ENCODE measurements at regions not wholly inside any gene's neighbourhood (a gene's known extent, or its start where the extent isn't known, plus 50 kb on each side); places are given as distances from the start of the nearest gene placed in this dataset.
A peak's percentile ranks its signal among the peaks of the same experiment; 100 is the strongest.

DNA sequence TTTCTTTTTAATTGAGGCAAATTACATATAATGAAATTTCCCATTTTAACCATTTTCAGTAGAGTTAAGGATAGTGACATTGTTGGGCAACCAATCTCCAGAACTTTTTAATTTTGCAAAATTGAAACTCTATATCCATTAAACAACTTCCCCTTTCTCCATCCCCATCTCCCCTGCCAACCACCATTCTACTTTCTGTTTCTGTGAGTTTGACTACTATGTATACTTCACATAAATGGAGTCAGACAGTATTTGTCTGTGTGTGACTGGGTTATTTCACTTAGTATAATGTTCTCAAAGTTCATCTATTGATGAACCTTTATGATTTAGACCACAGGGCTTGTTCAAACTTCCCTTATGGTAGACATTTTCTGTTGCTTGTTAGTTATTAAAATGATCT lies 364.5 kb upstream of the MAD2L1 start:
- Histone ChIP-seq H3K4me1 (ENCODE audit: control insufficient read depth, insufficient read depth, low read length) (peaks cover 16% of the 10 kb centered on the region), H3K9me3 (ENCODE audit: control insufficient read depth, low read length) (no peaks in the 10 kb centered on the region), H3K36me3 (ENCODE audit: control insufficient read depth, insufficient read depth, low read length, severe bottlenecking) (no peaks in the 10 kb centered on the region)

DNA sequence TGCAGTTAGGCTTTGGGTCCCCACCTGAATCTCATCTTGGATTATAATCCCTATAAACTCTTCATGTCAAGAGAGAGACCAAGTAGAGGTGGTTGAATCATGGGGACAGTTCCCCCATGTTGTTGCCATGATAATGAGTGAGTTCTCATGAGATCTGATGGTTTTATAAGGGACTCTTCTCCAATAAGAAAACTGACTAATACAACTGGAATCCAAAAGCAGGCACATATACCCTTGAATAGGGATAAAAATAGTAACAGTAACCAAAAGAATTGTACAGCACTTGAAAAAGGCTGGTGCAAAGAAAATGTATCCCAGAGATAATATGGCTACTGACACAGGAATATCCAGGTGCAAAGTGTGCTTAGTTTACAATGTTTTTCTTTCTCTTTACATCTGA lies 351.5 kb upstream of the MAD2L1 start:
- Histone ChIP-seq H3K36me3 (ENCODE audit: control insufficient read depth, insufficient read depth, low read length, severe bottlenecking) (no peaks in the 10 kb centered on the region), H3K4me3 (ENCODE audit: low read length) (no peak overlapping the region), H3K9me3 (ENCODE audit: control insufficient read depth, low read length) (peaks cover 9% of the 10 kb centered on the region), H3K9ac (ENCODE audit: low read length) (no peak overlapping the region), H3K4me1 (ENCODE audit: control insufficient read depth, insufficient read depth, low read length) (no peaks in the 10 kb centered on the region), H3K27me3 (replicated peaks; ENCODE audit: control insufficient read depth, insufficient read depth, low read length) (no peaks in the 10 kb centered on the region)
- peak; percentile 19 for DNase-seq (ENCODE audit: low read depth)

More for the DNA sequence above, 364.5 kb upstream of the MAD2L1 start:
- no peak for DNase-seq (ENCODE audit: low read depth)
- Histone ChIP-seq H3K4me3 (ENCODE audit: low read length) (no peak overlapping the region), H3K9ac (ENCODE audit: low read length) (no peak overlapping the region), H3K27me3 (replicated peaks; ENCODE audit: control insufficient read depth, insufficient read depth, low read length) (no peaks in the 10 kb centered on the region)

DNA sequence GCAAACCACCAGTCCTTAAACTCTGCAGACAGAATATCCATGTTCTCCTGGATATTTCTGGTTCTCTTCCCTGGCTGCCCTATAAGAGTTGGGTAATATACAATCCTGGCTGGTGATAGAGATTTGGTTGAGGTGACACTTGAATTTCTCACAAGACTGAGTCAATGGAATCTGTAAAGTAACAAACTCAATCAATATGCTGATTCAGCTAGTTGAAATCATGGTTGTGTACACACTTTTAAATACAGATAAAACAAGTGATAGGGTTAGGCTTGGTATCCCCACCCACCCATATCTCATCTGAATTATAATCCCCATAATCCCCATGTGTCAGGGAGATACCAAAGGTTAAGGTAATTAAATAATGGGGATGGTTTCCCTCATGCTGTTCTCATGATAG lies 349.2 kb upstream of the MAD2L1 start:
- H3K36me3 ChIP-seq (ENCODE audit: control insufficient read depth, insufficient read depth, low read length, severe bottlenecking), result no peaks in the 10 kb centered on the region
- no peaks in the 10 kb centered on the region for H3K27me3 ChIP-seq (replicated peaks; ENCODE audit: control insufficient read depth, insufficient read depth, low read length)
- no peak overlapping the region for H3K4me3 ChIP-seq (ENCODE audit: low read length)
- peaks cover 11% of the 10 kb centered on the region for H3K9me3 ChIP-seq (ENCODE audit: control insufficient read depth, low read length)
- no peak for DNase-seq (ENCODE audit: low read depth)
- H3K9ac ChIP-seq (ENCODE audit: low read length), result no peak overlapping the region
- H3K4me1 ChIP-seq (ENCODE audit: control insufficient read depth, insufficient read depth, low read length), result no peaks in the 10 kb centered on the region

GRCh38 chr4:120406960-120407359 lies 340.3 kb upstream of the MAD2L1 start:
- Histone ChIP-seq H3K4me1 (ENCODE audit: control insufficient read depth, insufficient read depth, low read length) (no peaks in the 10 kb centered on the region), H3K27me3 (replicated peaks; ENCODE audit: control insufficient read depth, insufficient read depth, low read length) (no peaks in the 10 kb centered on the region), H3K4me3 (ENCODE audit: low read length) (no peak overlapping the region), H3K9me3 (ENCODE audit: control insufficient read depth, low read length) (peaks cover 30% of the 10 kb centered on the region), H3K9ac (ENCODE audit: low read length) (no peak overlapping the region), H3K36me3 (ENCODE audit: control insufficient read depth, insufficient read depth, low read length, severe bottlenecking) (no peaks in the 10 kb centered on the region)
- DNase-seq (ENCODE audit: low read depth), result no peak

DNA sequence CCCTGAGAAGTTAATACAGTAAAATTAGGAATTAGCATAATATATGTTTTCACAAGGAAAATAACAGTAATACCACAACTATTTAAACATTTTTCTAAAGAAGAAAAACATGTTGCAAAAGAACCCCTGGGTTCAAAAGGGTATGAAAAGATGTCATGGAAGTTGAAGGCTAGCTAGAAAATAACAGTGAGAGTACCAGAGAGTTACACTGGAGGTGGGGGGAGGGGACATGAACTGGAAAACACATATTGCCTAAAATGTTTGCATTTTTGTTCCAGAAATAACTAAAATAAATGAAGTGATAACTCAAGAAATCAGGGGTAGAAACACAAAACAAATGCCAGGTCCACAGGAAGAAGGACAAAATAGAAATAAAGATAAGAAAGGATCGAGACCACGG lies 336.6 kb upstream of the MAD2L1 start:
- no peak overlapping the region for H3K4me3 ChIP-seq (ENCODE audit: low read length)
- H3K27me3 ChIP-seq (replicated peaks; ENCODE audit: control insufficient read depth, insufficient read depth, low read length), result no peaks in the 10 kb centered on the region
- H3K36me3 ChIP-seq (ENCODE audit: control insufficient read depth, insufficient read depth, low read length, severe bottlenecking), result no peaks in the 10 kb centered on the region
- H3K9ac ChIP-seq (ENCODE audit: low read length), result no peak overlapping the region
- DNase-seq (ENCODE audit: low read depth), result peak; percentile 11
- H3K4me1 ChIP-seq (ENCODE audit: control insufficient read depth, insufficient read depth, low read length), result peaks cover 4% of the 10 kb centered on the region
- peaks cover 4% of the 10 kb centered on the region for H3K9me3 ChIP-seq (ENCODE audit: control insufficient read depth, low read length)

GRCh38 chr4:120400441-120400840 lies 333.8 kb upstream of the MAD2L1 start:
- Histone ChIP-seq H3K9ac (ENCODE audit: low read length) (no peak overlapping the region), H3K36me3 (ENCODE audit: control insufficient read depth, insufficient read depth, low read length, severe bottlenecking) (no peaks in the 10 kb centered on the region), H3K27me3 (replicated peaks; ENCODE audit: control insufficient read depth, insufficient read depth, low read length) (no peaks in the 10 kb centered on the region), H3K4me1 (ENCODE audit: control insufficient read depth, insufficient read depth, low read length) (peaks cover 4% of the 10 kb centered on the region), H3K9me3 (ENCODE audit: control insufficient read depth, low read length) (no peaks in the 10 kb centered on the region), H3K4me3 (ENCODE audit: low read length) (no peak overlapping the region)
- DNase-seq (ENCODE audit: low read depth), result no peak

DNA sequence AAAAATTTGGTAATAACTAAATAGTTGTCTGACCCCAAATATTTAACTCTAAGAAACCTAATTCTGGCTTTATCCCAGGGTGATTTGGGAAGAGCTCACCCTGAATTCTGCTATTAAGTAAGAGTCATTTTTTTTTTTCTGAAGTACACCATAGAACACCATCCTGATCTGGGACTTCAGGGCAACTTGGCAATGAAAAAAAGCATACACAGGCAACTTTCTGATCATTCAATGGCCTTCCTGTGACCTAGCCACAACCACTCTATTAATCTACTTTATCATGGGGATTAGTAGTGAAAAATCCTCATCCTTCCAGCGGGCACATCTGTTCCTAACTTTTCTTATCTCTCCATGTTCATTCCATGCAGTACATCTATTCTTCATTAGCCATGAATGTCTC lies 333.2 kb upstream of the MAD2L1 start:
- H3K4me1 ChIP-seq (ENCODE audit: control insufficient read depth, insufficient read depth, low read length), result peaks cover 4% of the 10 kb centered on the region
- H3K27me3 ChIP-seq (replicated peaks; ENCODE audit: control insufficient read depth, insufficient read depth, low read length), result no peaks in the 10 kb centered on the region
- no peak for DNase-seq (ENCODE audit: low read depth)
- no peaks in the 10 kb centered on the region for H3K36me3 ChIP-seq (ENCODE audit: control insufficient read depth, insufficient read depth, low read length, severe bottlenecking)
- no peaks in the 10 kb centered on the region for H3K9me3 ChIP-seq (ENCODE audit: control insufficient read depth, low read length)
- H3K9ac ChIP-seq (ENCODE audit: low read length), result no peak overlapping the region
- no peak overlapping the region for H3K4me3 ChIP-seq (ENCODE audit: low read length)

- Histone ChIP-seq H3K27me3 (replicated peaks; ENCODE audit: control insufficient read depth, insufficient read depth, low read length) (no peaks in the 10 kb centered on the region), H3K9ac (ENCODE audit: low read length) (no peak overlapping the region), H3K4me1 (ENCODE audit: control insufficient read depth, insufficient read depth, low read length) (peaks cover 4% of the 10 kb centered on the region), H3K9me3 (ENCODE audit: control insufficient read depth, low read length) (no peaks in the 10 kb centered on the region), H3K4me3 (ENCODE audit: low read length) (no peak overlapping the region), H3K36me3 (ENCODE audit: control insufficient read depth, insufficient read depth, low read length, severe bottlenecking) (no peaks in the 10 kb centered on the region)
- DNase-seq (ENCODE audit: low read depth), result no peak
Observed at GRCh38 chr4:120395746-120396145, 329.1 kb upstream of the MAD2L1 start.

DNA sequence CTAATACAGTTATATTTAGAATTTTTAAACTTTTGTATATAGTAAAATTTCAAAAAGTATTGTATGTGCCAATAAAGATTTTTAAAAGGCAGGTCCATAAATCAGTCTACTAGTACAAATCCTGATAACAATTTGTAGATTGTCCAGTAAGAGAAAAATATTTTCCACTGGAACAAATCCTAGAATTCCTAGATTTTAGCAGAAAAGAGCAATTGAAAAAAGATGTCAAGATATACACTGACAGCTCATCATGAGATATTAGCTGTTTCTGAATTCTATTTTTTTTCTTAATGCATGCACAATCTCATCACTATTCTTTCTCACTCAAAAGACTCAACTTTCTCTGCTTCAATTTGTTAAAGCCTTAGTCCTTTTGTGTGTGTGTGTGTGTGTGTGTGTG lies 289.2 kb upstream of the MAD2L1 start:
- no peaks in the 10 kb centered on the region for H3K27me3 ChIP-seq (replicated peaks; ENCODE audit: control insufficient read depth, insufficient read depth, low read length)
- no peaks in the 10 kb centered on the region for H3K36me3 ChIP-seq (ENCODE audit: control insufficient read depth, insufficient read depth, low read length, severe bottlenecking)
- H3K4me3 ChIP-seq (ENCODE audit: low read length), result no peak overlapping the region
- H3K4me1 ChIP-seq (ENCODE audit: control insufficient read depth, insufficient read depth, low read length), result no peaks in the 10 kb centered on the region
- H3K9me3 ChIP-seq (ENCODE audit: control insufficient read depth, low read length), result peaks cover 4% of the 10 kb centered on the region
- no peak overlapping the region for H3K9ac ChIP-seq (ENCODE audit: low read length)
- DNase-seq (ENCODE audit: low read depth), result no peak

GRCh38 chr4:120354381-120354780 lies 287.7 kb upstream of the MAD2L1 start:
- H3K36me3 ChIP-seq (ENCODE audit: control insufficient read depth, insufficient read depth, low read length, severe bottlenecking), result no peaks in the 10 kb centered on the region
- no peak overlapping the region for H3K9ac ChIP-seq (ENCODE audit: low read length)
- H3K4me1 ChIP-seq (ENCODE audit: control insufficient read depth, insufficient read depth, low read length), result no peaks in the 10 kb centered on the region
- DNase-seq (ENCODE audit: low read depth), result peak; percentile 7
- peaks cover 4% of the 10 kb centered on the region for H3K9me3 ChIP-seq (ENCODE audit: control insufficient read depth, low read length)
- no peak overlapping the region for H3K4me3 ChIP-seq (ENCODE audit: low read length)
- no peaks in the 10 kb centered on the region for H3K27me3 ChIP-seq (replicated peaks; ENCODE audit: control insufficient read depth, insufficient read depth, low read length)

- H3K9ac ChIP-seq (ENCODE audit: low read length), result no peak overlapping the region
- no peaks in the 10 kb centered on the region for H3K36me3 ChIP-seq (ENCODE audit: control insufficient read depth, insufficient read depth, low read length, severe bottlenecking)
- H3K9me3 ChIP-seq (ENCODE audit: control insufficient read depth, low read length), result peaks cover 4% of the 10 kb centered on the region
- no peak for DNase-seq (ENCODE audit: low read depth)
- no peak overlapping the region for H3K4me3 ChIP-seq (ENCODE audit: low read length)
- H3K27me3 ChIP-seq (replicated peaks; ENCODE audit: control insufficient read depth, insufficient read depth, low read length), result no peaks in the 10 kb centered on the region
- H3K4me1 ChIP-seq (ENCODE audit: control insufficient read depth, insufficient read depth, low read length), result peaks cover 8% of the 10 kb centered on the region
Observed at GRCh38 chr4:120353235-120353634, 286.6 kb upstream of the MAD2L1 start.

GRCh38 chr4:120352739-120353138 lies 286.1 kb upstream of the MAD2L1 start:
- no peaks in the 10 kb centered on the region for H3K27me3 ChIP-seq (replicated peaks; ENCODE audit: control insufficient read depth, insufficient read depth, low read length)
- no peaks in the 10 kb centered on the region for H3K36me3 ChIP-seq (ENCODE audit: control insufficient read depth, insufficient read depth, low read length, severe bottlenecking)
- H3K9ac ChIP-seq (ENCODE audit: low read length), result no peak overlapping the region
- H3K4me1 ChIP-seq (ENCODE audit: control insufficient read depth, insufficient read depth, low read length), result peaks cover 13% of the 10 kb centered on the region
- H3K4me3 ChIP-seq (ENCODE audit: low read length), result no peak overlapping the region
- no peak for DNase-seq (ENCODE audit: low read depth)
- peaks cover 4% of the 10 kb centered on the region for H3K9me3 ChIP-seq (ENCODE audit: control insufficient read depth, low read length)
